GM23338 (cell line): ENCODE measurements at regions not wholly inside any gene's neighbourhood (a gene's known extent, or its start where the extent isn't known, plus 50 kb on each side); places are given as distances from the start of the nearest gene placed in this dataset.

Experiments used
- ATAC-seq: fragments of 200-7000 bp; cut with Tn5 transposase; 3 replicates; pipeline ENCODE4 v1.9.1; 2020
- DNase-seq: peaks from one replicate; pipeline ENCODE4 v3.0.0-alpha.2; 2015; ENCODE audit warnings: low spot score
- H2AFZ ChIP-seq: fragments of 200-600 bp; sonication (generic); 2 replicates; pipeline ENCODE4 v1.8.0; 2016; ENCODE audit warnings: antibody characterized with exemption, mild to moderate bottlenecking, moderate library complexity
- H3F3A ChIP-seq: fragments of 200-600 bp; sonication (generic); replicated peaks from 2 replicates; pipeline ENCODE4 v1.8.0; 2017; ENCODE audit warnings: antibody characterized with exemption, mixed run types, low read depth
- H3K27ac ChIP-seq: fragments of 200-600 bp; sonication (generic); 2 replicates; pipeline ENCODE4 v1.6.1; 2016; ENCODE audit warnings: low read depth
- H3K27me3 ChIP-seq: fragments of 200-600 bp; sonication (generic); 2 replicates; pipeline ENCODE4 v1.8.0; 2016; ENCODE audit warnings: mild to moderate bottlenecking, mixed run types, moderate library complexity; ENCODE audit not compliant: insufficient read depth
- H3K36me3 ChIP-seq: fragments of 200-600 bp; sonication (generic); 2 replicates; pipeline ENCODE4 v1.8.0; 2016; ENCODE audit warnings: mild to moderate bottlenecking; ENCODE audit not compliant: insufficient read depth
- H3K4me1 ChIP-seq: fragments of 200-600 bp; sonication (generic); 2 replicates; pipeline ENCODE4 v1.8.0; 2016; ENCODE audit warnings: mild to moderate bottlenecking, moderate library complexity; ENCODE audit not compliant: insufficient read depth
- H3K4me2 ChIP-seq: fragments of 200-600 bp; sonication (generic); 2 replicates; pipeline ENCODE4 v1.7.1; 2017; ENCODE audit warnings: mixed run types
- H3K4me3 ChIP-seq: fragments of 200-600 bp; sonication (generic); 2 replicates; pipeline ENCODE4 v1.6.1; 2016; ENCODE audit warnings: mixed run types
- H3K79me2 ChIP-seq: fragments of 200-600 bp; sonication (generic); replicated peaks from 2 replicates; pipeline ENCODE4 v1.8.0; 2017; ENCODE audit warnings: mild to moderate bottlenecking; ENCODE audit not compliant: insufficient read depth
- H3K9me2 ChIP-seq: fragments of 200-600 bp; sonication (generic); 2 replicates; pipeline ENCODE4 v1.8.0; 2017; ENCODE audit not compliant: insufficient read depth
- H4K20me1 ChIP-seq: fragments of 200-600 bp; sonication (generic); replicated peaks from 2 replicates; pipeline ENCODE4 v1.8.0; 2017; ENCODE audit warnings: mild to moderate bottlenecking; ENCODE audit not compliant: insufficient read depth
- H3K27ac Mint-ChIP-seq: 2 replicates; pipeline ENCODE4 v1.8.0; 2020; ENCODE audit warnings: inconsistent platforms, mild to moderate bottlenecking, moderate library complexity, mixed read lengths
- H3K27me3 Mint-ChIP-seq: 3 replicates; pipeline ENCODE4 v1.8.0; 2022; ENCODE audit warnings: low read depth, mild to moderate bottlenecking, moderate library complexity, mixed read lengths, inconsistent platforms; ENCODE audit not compliant: insufficient read depth, poor library complexity
- H3K36me3 Mint-ChIP-seq: 3 replicates; pipeline ENCODE4 v1.8.0; 2021; ENCODE audit warnings: low read depth, mild to moderate bottlenecking, inconsistent platforms, moderate library complexity, mixed read lengths
- H3K4me1 Mint-ChIP-seq: 3 replicates; pipeline ENCODE4 v1.8.0; 2020; ENCODE audit warnings: mild to moderate bottlenecking, inconsistent platforms, mixed read lengths
- H3K4me3 Mint-ChIP-seq: 3 replicates; pipeline ENCODE4 v1.8.0; 2021; ENCODE audit warnings: moderate library complexity, mild to moderate bottlenecking, inconsistent platforms, mixed read lengths
- H3K9me3 Mint-ChIP-seq: 3 replicates; pipeline ENCODE4 v1.8.0; 2020; ENCODE audit warnings: moderate library complexity, mild to moderate bottlenecking, inconsistent platforms, mixed read lengths
- CREB1 ChIP-seq: fragments of 250-450 bp; sonication (Bioruptor Pico); IDR thresholded peaks from 2 replicates; pipeline ENCODE4 v1.5.0; 2020; ENCODE audit warnings: low read depth, mild to moderate bottlenecking, moderate library complexity
- EZH2 ChIP-seq: fragments of 200-600 bp; sonication (generic); IDR thresholded peaks from one replicate; pipeline ENCODE4 v1.8.0; 2017; ENCODE audit warnings: antibody characterized with exemption, mild to moderate bottlenecking, low read depth; ENCODE audit not compliant: unreplicated experiment
- EZH2phosphoT487 ChIP-seq: fragments of 200-600 bp; sonication (generic); IDR thresholded peaks from one replicate; pipeline ENCODE4 v1.8.1; 2018; ENCODE audit warnings: antibody characterized with exemption; ENCODE audit not compliant: unreplicated experiment
- JUNB ChIP-seq: IDR thresholded peaks from one replicate; pipeline ENCODE4 v1.6.1; 2016; ENCODE audit warnings: antibody characterized with exemption; ENCODE audit not compliant: unreplicated experiment
- NANOG ChIP-seq: IDR thresholded peaks from 2 replicates; pipeline ENCODE4 v1.6.1; 2016; ENCODE audit warnings: antibody characterized with exemption, borderline replicate concordance
- POLR2AphosphoS5 ChIP-seq: IDR thresholded peaks from 2 replicates; pipeline ENCODE4 v1.6.1; 2016; ENCODE audit warnings: antibody characterized with exemption, low read depth
- STAT1 ChIP-seq: IDR thresholded peaks from one replicate; pipeline ENCODE4 v1.6.1; 2016; ENCODE audit warnings: antibody characterized with exemption; ENCODE audit not compliant: unreplicated experiment
- ZNF114 ChIP-seq: fragments of 250-450 bp; sonication (Bioruptor Pico); IDR thresholded peaks from 2 replicates; pipeline ENCODE4 v1.5.0; 2020; ENCODE audit warnings: mild to moderate bottlenecking, moderate library complexity
- ZNF331 ChIP-seq: fragments of 250-450 bp; sonication (Bioruptor Pico); IDR thresholded peaks from 2 replicates; pipeline ENCODE4 v1.5.0; 2020; ENCODE audit warnings: low read depth, mild to moderate bottlenecking, moderate library complexity
- TF ChIP-seq, protein P1 (sequence below): IDR thresholded peaks from one replicate; pipeline ENCODE4 v1.6.1; 2018; ENCODE audit warnings: antibody characterized with exemption; ENCODE audit not compliant: unreplicated experiment
- TF ChIP-seq, protein P2 (sequence below): IDR thresholded peaks from 2 replicates; pipeline ENCODE4 v1.6.1; 2016; ENCODE audit warnings: antibody characterized with exemption
- TF ChIP-seq, protein P3 (sequence below): fragments of 250-450 bp; sonication (Bioruptor Pico); IDR thresholded peaks from 2 replicates; pipeline ENCODE4 v1.5.0; 2020; ENCODE audit warnings: mild to moderate bottlenecking, moderate library complexity
- TF ChIP-seq, protein P4 (sequence below), 2 experiments: fragments of 200-600 bp in 1 of 2; sonication (generic) in 1 of 2; conservative IDR thresholded peaks; 2 replicates each; pipeline versions ENCODE4 v1.5.1 to v1.6.1; 2016 to 2017; ENCODE audit warnings: antibody characterized with exemption in 2 of 2, low read depth in 2 of 2, mild to moderate bottlenecking in 2 of 2, moderate library complexity in 1 of 2

DNA sequence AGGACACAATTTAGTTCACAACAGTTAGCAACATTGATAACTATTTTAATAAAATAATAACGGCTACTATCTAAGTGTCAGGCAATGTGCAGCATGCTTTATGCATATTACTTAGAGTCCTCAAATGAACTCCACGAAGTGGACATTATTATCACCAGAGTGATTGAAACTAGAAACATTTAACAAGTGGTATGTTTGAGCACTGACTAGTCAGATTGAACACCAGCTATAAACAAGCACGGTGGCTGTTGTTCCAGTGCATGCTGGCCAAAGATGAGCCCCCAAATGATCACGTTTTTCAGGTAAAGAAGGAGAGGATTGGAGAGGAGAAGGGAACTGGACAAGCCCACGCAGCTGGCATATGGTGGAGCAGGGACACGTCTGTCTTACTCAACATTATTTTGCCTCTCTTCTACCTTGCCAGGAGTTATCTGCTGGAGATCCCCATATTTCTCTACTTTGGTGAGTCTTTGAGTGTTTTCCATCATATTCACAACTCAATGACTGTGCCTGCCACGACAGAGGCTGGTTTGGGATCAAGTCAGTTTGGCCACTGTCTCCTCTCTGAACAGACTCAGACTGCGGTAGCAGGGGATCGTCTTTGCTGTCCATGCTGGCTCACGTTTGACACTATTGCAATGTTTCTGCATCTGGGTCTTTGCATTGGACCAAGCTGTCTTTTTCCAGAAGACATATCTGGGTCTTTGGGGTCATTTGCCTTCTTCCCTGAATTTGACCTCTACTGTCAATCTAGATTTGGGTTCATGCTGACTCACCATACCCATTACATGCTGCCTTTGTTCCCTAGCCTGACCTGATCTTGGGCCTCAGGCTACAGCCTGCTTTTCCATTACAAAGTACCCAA is 66.0 kb upstream of the ACSL3 start:
- Mint-ChIP-seq H3K27ac (peak overlapping the region; percentile 15; the same call in 1 of the 2 replicates), H3K27me3 (peaks cover 4% of the 10 kb centered on the region), H3K4me3 (no peak overlapping the region), H3K36me3 (no peaks in the 10 kb centered on the region), H3K9me3 (no peaks in the 10 kb centered on the region), H3K4me1 (peaks cover 17% of the 10 kb centered on the region)
- peak; percentile 88 for ATAC-seq
- no peak overlapping the region for H3K27ac ChIP-seq
- TF ChIP-seq EZH2phosphoT487: no peak
- TF ChIP-seq STAT1: no peak
- TF ChIP-seq, protein P1, sequence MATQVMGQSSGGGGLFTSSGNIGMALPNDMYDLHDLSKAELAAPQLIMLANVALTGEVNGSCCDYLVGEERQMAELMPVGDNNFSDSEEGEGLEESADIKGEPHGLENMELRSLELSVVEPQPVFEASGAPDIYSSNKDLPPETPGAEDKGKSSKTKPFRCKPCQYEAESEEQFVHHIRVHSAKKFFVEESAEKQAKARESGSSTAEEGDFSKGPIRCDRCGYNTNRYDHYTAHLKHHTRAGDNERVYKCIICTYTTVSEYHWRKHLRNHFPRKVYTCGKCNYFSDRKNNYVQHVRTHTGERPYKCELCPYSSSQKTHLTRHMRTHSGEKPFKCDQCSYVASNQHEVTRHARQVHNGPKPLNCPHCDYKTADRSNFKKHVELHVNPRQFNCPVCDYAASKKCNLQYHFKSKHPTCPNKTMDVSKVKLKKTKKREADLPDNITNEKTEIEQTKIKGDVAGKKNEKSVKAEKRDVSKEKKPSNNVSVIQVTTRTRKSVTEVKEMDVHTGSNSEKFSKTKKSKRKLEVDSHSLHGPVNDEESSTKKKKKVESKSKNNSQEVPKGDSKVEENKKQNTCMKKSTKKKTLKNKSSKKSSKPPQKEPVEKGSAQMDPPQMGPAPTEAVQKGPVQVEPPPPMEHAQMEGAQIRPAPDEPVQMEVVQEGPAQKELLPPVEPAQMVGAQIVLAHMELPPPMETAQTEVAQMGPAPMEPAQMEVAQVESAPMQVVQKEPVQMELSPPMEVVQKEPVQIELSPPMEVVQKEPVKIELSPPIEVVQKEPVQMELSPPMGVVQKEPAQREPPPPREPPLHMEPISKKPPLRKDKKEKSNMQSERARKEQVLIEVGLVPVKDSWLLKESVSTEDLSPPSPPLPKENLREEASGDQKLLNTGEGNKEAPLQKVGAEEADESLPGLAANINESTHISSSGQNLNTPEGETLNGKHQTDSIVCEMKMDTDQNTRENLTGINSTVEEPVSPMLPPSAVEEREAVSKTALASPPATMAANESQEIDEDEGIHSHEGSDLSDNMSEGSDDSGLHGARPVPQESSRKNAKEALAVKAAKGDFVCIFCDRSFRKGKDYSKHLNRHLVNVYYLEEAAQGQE: no peak
- TF ChIP-seq, protein P2, sequence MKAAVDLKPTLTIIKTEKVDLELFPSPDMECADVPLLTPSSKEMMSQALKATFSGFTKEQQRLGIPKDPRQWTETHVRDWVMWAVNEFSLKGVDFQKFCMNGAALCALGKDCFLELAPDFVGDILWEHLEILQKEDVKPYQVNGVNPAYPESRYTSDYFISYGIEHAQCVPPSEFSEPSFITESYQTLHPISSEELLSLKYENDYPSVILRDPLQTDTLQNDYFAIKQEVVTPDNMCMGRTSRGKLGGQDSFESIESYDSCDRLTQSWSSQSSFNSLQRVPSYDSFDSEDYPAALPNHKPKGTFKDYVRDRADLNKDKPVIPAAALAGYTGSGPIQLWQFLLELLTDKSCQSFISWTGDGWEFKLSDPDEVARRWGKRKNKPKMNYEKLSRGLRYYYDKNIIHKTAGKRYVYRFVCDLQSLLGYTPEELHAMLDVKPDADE: no peak
- no peak for TF ChIP-seq POLR2AphosphoS5
- TF ChIP-seq EZH2: no peak
- no peak for TF ChIP-seq CREB1
- TF ChIP-seq, protein P3, sequence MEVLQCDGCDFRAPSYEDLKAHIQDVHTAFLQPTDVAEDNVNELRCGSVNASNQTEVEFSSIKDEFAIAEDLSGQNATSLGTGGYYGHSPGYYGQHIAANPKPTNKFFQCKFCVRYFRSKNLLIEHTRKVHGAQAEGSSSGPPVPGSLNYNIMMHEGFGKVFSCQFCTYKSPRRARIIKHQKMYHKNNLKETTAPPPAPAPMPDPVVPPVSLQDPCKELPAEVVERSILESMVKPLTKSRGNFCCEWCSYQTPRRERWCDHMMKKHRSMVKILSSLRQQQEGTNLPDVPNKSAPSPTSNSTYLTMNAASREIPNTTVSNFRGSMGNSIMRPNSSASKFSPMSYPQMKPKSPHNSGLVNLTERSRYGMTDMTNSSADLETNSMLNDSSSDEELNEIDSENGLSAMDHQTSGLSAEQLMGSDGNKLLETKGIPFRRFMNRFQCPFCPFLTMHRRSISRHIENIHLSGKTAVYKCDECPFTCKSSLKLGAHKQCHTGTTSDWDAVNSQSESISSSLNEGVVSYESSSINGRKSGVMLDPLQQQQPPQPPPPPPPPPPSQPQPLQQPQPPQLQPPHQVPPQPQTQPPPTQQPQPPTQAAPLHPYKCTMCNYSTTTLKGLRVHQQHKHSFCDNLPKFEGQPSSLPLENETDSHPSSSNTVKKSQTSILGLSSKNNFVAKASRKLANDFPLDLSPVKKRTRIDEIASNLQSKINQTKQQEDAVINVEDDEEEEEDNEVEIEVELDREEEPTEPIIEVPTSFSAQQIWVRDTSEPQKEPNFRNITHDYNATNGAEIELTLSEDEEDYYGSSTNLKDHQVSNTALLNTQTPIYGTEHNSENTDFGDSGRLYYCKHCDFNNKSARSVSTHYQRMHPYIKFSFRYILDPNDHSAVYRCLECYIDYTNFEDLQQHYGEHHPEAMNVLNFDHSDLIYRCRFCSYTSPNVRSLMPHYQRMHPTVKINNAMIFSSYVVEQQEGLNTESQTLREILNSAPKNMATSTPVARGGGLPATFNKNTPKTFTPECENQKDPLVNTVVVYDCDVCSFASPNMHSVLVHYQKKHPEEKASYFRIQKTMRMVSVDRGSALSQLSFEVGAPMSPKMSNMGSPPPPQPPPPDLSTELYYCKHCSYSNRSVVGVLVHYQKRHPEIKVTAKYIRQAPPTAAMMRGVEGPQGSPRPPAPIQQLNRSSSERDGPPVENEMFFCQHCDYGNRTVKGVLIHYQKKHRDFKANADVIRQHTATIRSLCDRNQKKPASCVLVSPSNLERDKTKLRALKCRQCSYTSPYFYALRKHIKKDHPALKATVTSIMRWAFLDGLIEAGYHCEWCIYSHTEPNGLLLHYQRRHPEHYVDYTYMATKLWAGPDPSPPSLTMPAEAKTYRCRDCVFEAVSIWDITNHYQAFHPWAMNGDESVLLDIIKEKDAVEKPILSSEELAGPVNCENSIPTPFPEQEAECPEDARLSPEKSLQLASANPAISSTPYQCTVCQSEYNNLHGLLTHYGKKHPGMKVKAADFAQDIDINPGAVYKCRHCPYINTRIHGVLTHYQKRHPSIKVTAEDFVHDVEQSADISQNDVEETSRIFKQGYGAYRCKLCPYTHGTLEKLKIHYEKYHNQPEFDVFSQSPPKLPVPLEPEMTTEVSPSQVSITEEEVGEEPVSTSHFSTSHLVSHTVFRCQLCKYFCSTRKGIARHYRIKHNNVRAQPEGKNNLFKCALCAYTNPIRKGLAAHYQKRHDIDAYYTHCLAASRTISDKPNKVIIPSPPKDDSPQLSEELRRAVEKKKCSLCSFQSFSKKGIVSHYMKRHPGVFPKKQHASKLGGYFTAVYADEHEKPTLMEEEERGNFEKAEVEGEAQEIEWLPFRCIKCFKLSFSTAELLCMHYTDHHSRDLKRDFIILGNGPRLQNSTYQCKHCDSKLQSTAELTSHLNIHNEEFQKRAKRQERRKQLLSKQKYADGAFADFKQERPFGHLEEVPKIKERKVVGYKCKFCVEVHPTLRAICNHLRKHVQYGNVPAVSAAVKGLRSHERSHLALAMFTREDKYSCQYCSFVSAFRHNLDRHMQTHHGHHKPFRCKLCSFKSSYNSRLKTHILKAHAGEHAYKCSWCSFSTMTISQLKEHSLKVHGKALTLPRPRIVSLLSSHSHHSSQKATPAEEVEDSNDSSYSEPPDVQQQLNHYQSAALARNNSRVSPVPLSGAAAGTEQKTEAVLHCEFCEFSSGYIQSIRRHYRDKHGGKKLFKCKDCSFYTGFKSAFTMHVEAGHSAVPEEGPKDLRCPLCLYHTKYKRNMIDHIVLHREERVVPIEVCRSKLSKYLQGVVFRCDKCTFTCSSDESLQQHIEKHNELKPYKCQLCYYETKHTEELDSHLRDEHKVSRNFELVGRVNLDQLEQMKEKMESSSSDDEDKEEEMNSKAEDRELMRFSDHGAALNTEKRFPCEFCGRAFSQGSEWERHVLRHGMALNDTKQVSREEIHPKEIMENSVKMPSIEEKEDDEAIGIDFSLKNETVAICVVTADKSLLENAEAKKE (CRISPR knock-in tag): no peak
- TF ChIP-seq ZNF331 (CRISPR knock-in tag): no peak
- no peak for TF ChIP-seq NANOG
- no peak for TF ChIP-seq JUNB
- TF ChIP-seq, protein P4, sequence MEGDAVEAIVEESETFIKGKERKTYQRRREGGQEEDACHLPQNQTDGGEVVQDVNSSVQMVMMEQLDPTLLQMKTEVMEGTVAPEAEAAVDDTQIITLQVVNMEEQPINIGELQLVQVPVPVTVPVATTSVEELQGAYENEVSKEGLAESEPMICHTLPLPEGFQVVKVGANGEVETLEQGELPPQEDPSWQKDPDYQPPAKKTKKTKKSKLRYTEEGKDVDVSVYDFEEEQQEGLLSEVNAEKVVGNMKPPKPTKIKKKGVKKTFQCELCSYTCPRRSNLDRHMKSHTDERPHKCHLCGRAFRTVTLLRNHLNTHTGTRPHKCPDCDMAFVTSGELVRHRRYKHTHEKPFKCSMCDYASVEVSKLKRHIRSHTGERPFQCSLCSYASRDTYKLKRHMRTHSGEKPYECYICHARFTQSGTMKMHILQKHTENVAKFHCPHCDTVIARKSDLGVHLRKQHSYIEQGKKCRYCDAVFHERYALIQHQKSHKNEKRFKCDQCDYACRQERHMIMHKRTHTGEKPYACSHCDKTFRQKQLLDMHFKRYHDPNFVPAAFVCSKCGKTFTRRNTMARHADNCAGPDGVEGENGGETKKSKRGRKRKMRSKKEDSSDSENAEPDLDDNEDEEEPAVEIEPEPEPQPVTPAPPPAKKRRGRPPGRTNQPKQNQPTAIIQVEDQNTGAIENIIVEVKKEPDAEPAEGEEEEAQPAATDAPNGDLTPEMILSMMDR (conservative IDR thresholded peaks at IDR 0.05; ENCODE audit: low read depth in 2 of 2): no peak
- TF ChIP-seq ZNF114: no peak
- H4K20me1 ChIP-seq: no peaks in the 10 kb centered on the region
- no peaks in the 10 kb centered on the region for H3K9me2 ChIP-seq
- 0 out of 2 replicates have a peak overlapping the region, but pooled peaks have one; percentile 67 for H2AFZ ChIP-seq
- no peaks in the 10 kb centered on the region for H3K36me3 ChIP-seq
- H3K4me3 ChIP-seq: no peak overlapping the region
- peak; percentile 31 for DNase-seq
- no peaks in the 10 kb centered on the region for H3F3A ChIP-seq
- no peaks in the 10 kb centered on the region for H3K79me2 ChIP-seq
- no peaks in the 10 kb centered on the region for H3K27me3 ChIP-seq
- peaks cover 12% of the 10 kb centered on the region for H3K4me1 ChIP-seq
- H3K4me2 ChIP-seq: no peak overlapping the region
